HG02588 (cell line): ENCODE measurements at regions not wholly inside any gene's neighbourhood (a gene's known extent, or its start where the extent isn't known, plus 50 kb on each side); places are given as distances from the start of the nearest gene placed in this dataset.
"Not testable (repeated sequence)": the region's sequence is repeated elsewhere in the genome, so short reads cannot be mapped to it uniquely, and the experiment has no call there.

Experiments used
- ATAC-seq: cut with Tn5 transposase; IDR thresholded peaks from one replicate; pipeline ENCODE4 v1.9.1; 2021; ENCODE audit warnings: mild to moderate bottlenecking, moderate library complexity; ENCODE audit not compliant: unreplicated experiment

- no peak for ATAC-seq
Observed at GRCh38 chr5:89694026-89694550, 715.5 kb downstream of the CETN3 start.

GRCh38 chr5:89690331-89690730 lies 719.2 kb downstream of the CETN3 start:
- no peak for ATAC-seq

DNA sequence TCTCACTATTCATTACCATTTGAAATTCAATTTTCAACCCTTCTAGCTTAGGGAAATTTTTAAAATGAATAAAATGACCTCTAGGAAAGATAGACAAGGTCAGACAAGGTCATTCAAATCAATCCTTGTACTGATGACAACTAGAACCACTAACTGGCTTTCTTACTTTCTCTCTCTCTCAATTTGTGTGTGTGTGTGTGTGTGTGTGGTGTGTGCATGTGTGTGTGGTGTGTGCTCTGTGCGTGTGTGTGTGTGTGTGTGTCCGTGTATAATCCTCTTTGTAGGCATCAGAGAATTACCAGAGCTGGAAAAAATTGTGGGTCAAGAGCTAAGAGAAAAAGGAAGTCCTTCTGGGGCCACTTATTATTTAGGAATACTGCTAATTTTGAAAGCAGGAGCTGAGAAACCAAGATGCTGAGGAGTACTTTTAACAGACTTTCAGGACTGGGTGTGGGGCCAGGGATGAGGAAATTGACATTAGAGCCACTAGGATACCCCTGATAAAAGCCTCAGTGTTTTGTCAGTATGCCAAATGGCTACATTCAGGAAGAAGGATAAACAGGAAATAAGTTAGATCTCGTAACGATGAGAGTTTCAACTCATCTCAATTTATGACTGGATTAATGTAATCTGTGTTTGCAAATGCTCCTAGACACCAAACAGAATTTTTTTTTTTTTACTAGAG lies 723.3 kb downstream of the CETN3 start:
- no peak for ATAC-seq

- no peak for ATAC-seq
Observed at GRCh38 chr5:89676634-89677033, 732.9 kb downstream of the CETN3 start.

- no peak for ATAC-seq
Observed at GRCh38 chr5:89673019-89673418, 736.5 kb downstream of the CETN3 start.

GRCh38 chr5:89668821-89669220 lies 740.7 kb downstream of the CETN3 start:
- no peak for ATAC-seq

DNA sequence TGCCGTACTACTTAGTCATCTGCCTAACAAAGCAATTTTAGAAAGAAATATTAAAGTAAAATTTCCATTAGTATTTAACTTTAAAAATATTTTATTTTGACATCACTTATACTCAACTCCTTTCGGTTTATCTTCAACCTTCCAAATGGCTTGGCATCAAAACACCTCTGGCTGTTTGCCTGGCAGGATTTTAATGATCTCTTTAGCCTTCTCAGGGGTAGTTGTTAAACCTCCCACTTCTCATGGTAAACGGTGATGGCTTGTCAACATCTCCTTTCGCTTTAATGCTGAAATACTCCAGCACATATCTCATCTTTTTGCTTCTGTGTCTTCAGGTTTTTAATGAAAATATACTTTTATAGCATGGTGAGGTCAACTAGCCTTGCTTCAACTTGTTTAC lies 747.1 kb downstream of the CETN3 start:
- no peak for ATAC-seq

- ATAC-seq, result no peak
Observed at GRCh38 chr5:89638871-89639270, 755.9 kb upstream of the MEF2C start.

- ATAC-seq, result not testable (repeated sequence)
Observed at GRCh38 chr5:89634176-89634575, 751.2 kb upstream of the MEF2C start.

DNA sequence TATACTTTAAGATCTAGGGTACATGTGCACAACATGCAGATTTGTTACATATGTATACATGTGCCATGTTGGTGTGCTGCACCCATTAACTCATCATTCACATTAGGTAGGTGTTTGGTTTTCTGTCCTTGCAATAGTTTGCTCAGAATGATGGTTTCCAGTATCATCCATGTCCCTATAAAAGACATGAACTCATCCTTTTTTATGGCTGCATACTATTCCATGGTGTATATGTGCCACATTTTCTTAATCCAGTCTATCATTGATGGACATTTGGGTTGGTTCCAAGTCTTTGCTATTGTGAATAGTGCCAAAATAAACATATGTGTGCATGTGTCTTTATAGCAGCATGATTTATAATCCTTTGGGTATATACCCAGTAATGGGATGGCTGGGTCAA lies 747.1 kb upstream of the MEF2C start:
- not testable (repeated sequence) for ATAC-seq

- no peak for ATAC-seq
Observed at GRCh38 chr5:89628876-89629635, 746.1 kb upstream of the MEF2C start.

GRCh38 chr5:89615839-89616518 lies 733.0 kb upstream of the MEF2C start:
- no peak for ATAC-seq

DNA sequence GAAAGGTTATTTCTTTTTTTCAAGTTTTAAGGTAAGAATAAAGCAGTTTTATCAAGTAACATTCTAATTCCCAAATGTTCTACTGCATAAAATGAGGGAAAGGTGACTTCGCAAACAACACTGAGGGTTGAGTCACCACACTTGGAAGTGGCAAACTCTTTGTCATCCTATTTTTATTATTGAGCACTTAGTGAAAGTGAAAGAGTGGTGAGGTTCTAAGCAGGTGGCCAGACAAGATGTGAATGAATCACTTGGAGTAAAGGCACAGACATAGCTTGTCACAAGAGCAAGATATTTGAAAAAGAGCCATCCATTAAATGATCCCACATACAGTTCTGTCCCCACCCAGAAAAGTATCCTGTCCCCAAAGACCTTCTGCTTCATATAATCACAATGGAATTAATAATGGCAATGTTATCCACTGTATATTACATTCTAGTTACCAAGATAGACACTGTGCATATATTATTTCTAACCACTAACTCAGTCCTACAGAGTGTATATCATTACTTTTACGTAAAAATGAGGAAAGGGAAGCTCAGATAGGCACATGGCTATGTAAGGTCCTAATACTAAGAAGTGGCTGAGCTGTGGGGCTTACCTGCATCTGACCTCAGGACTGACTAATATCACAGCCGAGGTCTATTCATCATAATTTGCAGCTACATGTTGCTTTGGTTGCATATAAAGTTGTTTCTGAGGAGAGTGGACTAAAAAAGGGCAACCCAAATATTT lies 730.4 kb upstream of the MEF2C start:
- ATAC-seq, result peak; percentile 93

DNA sequence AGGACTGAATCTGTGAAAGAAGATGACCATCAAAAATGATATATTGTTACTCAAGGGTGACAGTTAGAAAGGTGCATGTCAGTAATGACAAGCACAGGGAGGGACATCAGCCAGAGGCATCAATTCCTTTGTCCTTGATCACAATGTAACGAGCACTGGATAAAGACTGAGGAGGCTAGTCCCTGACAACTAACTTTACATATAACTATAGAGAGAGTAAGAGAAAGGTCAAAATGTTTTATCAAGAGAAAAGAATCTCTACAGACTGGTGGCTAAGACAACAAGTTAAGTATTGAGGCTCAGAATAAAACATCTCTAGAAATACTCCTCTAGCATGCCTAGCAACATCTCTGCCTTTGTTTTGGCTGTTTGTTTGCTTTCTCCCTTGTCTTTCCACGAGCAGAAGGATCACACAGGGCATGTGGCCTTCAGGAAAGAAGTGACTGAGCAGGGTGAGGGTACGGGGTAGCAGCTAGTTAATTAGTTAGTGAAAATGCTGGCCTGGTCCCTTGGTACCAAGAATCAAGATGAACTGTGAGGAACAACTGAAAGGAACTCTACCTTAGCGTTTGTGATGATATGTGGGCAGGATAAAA lies 724.1 kb upstream of the MEF2C start:
- no peak for ATAC-seq

DNA sequence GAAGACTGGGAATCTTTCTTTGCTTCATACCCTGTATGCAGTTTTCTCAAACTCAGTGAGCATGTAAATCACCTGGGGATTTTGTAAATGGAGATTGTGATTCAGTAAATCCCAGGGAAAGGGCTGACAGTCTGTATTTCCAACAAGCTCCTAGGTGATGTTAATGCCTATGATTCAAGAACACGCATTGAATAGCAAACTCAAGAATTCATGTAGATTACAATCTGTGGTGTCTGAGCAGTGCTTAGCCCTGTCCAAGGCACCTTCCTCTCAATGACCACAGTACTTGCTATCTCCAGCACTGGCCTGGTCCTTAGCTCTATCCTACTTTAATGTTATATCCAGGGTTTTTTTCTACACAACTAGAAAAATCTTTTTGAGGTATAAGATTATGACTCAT lies 721.4 kb upstream of the MEF2C start:
- no peak for ATAC-seq

- ATAC-seq, result no peak
Observed at GRCh38 chr5:89601880-89602279, 718.9 kb upstream of the MEF2C start.

DNA sequence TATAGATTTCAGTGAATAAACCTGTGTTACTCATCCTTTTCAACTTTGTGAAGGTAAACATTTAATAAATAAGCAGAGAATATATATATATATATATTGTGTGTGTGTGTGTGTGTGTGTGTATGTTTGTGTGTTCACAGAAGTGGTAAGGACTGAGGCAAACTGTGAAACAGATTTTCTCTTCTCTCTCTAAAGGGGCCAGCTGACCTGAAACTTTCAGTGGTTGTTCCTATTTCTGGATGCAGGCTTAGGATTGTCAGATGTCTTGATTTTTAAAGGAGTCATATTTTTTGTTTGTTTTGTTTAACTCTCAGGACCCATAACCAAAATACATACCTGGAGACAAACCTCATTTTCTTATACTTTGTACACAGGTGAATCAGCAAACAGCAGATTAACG lies 714.9 kb upstream of the MEF2C start:
- no peak for ATAC-seq

- no peak for ATAC-seq
Observed at GRCh38 chr5:89596821-89597220, 713.8 kb upstream of the MEF2C start.

DNA sequence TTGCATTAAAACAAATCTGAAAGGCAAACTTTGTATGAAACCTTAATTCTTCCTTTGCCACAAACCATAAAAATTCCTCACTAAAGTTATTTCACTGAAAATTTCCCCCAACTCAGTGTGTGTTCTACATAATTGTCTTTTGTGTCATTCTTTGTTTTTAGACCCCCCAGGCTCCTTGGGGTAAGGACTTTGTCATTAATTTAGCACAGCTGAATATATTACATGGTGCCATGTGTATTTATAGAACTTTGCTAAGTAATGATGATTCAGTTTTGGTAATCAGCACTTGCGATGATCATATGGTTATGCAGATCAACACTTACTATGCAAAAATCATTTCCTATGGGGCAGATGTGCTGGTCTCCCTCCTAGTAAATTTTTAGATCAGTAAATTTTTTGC lies 712.1 kb upstream of the MEF2C start:
- no peak for ATAC-seq

DNA sequence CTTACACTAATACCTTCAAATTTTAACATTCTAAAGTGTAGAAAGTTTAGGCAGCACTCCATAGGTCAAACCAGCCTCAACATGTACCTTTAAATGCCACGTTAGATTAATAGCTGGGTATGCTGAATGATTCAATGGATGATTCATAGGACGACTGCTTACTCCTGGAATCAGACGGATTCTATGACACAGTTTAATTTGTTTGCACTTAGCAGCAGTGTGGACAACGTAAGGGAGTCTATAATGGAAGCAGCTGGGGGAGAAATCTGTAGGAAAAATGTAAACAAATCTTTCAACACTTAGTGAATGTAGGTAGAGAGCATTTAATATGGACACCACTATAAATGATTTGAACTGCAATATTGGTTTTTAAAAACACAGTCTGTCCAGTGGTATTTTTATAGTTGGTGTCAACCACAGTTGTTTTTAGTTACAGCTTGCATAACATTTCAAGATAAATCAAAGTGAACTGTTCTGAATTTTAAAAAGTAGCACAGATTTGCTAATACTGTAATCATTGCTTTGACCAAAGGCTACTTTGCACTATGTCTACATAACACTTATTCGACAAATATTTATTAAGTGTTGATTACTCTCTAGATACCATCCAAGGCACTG lies 701.5 kb upstream of the MEF2C start:
- ATAC-seq, result no peak
